ENCODE measurements at regions not wholly inside any gene's neighbourhood (a gene's known extent, or its start where the extent isn't known, plus 50 kb on each side); places are given as distances from the start of the nearest gene placed in this dataset.

DNA sequence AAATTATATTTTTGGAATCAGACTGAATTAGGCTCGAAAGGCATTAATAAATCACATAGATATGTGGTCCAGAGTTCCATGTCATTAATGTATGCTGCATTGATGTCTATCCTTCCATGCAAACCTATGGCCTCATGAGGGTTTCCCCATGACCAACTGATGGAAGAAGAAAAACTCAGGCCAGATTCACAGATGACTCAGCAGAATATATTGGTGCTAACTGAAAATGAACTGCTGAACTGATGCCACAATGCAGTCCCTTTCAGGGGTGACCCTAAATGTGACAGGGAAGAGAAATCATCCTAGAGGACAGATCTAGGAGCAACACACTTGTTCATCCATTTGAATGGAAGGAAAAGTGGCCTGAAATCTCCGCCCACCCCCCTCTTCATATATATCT, 110.5 kb upstream of the KCND3 start:
- no peak for TF ChIP-seq SPI1 (IDR thresholded peaks at IDR 0.05; ENCODE audit: low read depth, low read length)
- TF ChIP-seq POLR2A (IDR thresholded peaks at IDR 0.05; ENCODE audit: low read depth, low read length), result no peak
- no peak for TF ChIP-seq PAX5 (IDR thresholded peaks at IDR 0.05; ENCODE audit: insufficient read depth, low read length, severe bottlenecking)
- no peak for TF ChIP-seq POLR2AphosphoS5 (IDR thresholded peaks at IDR 0.05; ENCODE audit: low read depth, low read length)
- TF ChIP-seq TAF1 (IDR thresholded peaks at IDR 0.05; ENCODE audit: low read depth, low read length), result no peak
